ENCODE measurements at regions not wholly inside any gene's neighbourhood (a gene's known extent, or its start where the extent isn't known, plus 50 kb on each side); places are given as distances from the start of the nearest gene placed in this dataset.

DNA sequence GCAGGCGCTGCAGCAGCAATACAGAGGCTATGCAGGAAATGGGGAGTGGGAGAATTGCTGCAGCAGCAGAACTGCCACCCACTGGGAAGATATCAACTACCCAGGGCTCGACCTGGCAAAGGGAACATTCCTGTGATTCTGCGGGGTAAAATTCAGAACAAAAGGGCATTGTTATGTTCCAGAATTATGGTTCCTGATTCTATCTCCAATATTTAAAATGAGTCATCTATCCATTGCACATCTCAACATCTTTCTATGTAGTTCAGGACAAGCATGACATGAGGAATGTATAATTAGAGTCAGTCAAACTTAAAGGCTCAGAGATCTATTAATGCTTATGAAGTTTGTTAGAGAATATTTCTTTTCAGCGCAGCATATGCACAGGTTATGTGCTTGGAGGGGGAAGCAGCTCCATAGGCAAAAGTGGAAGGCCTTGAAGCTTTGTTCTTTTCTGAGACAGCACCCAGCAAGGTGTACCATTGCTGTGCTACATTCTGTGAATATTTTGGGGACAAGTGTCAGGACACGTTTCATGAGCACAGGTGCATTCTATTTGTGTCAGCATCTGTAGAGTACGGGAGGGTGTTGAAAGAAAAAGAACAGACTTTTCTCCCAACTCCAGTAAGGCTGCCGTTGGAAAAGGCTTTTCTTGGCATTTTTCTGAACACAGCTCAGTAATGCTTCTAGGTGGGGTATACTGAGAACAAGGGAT is 395.6 kb upstream of the MPDZ start:
- POLR2A ChIA-PET, result no interaction called here
- DNase-seq (ENCODE audit: extremely low spot score), result no peak
- TF ChIP-seq ZNF384 (IDR thresholded peaks at IDR 0.05) (no peak), CTBP1 (IDR thresholded peaks at IDR 0.05; ENCODE audit: borderline replicate concordance) (no peak), LEF1 (IDR thresholded peaks at IDR 0.05; ENCODE audit: borderline replicate concordance) (no peak), ARNT (IDR thresholded peaks at IDR 0.05) (no peak), HDGF (IDR thresholded peaks at IDR 0.05; ENCODE audit: borderline replicate concordance) (no peak), FOXA1 (IDR thresholded peaks at IDR 0.05) (no peak), BHLHE40 (IDR thresholded peaks at IDR 0.05; ENCODE audit: borderline replicate concordance) (no peak), FOXM1 (IDR thresholded peaks at IDR 0.05; ENCODE audit: borderline replicate concordance) (no peak), SUZ12 (IDR thresholded peaks at IDR 0.05) (no peak), L3MBTL2 (conservative IDR thresholded peaks at IDR 0.05) (no peak), FOXK2 (IDR thresholded peaks at IDR 0.05) (no peak), TARDBP (IDR thresholded peaks at IDR 0.05) (no peak), SP1 (IDR thresholded peaks at IDR 0.05) (no peak), ELF4 (IDR thresholded peaks at IDR 0.05) (no peak), NFRKB (IDR thresholded peaks at IDR 0.05) (no peak)
- TF ChIP-seq, protein P1, sequence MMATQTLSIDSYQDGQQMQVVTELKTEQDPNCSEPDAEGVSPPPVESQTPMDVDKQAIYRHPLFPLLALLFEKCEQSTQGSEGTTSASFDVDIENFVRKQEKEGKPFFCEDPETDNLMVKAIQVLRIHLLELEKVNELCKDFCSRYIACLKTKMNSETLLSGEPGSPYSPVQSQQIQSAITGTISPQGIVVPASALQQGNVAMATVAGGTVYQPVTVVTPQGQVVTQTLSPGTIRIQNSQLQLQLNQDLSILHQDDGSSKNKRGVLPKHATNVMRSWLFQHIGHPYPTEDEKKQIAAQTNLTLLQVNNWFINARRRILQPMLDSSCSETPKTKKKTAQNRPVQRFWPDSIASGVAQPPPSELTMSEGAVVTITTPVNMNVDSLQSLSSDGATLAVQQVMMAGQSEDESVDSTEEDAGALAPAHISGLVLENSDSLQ (IDR thresholded peaks at IDR 0.05), result no peak
- CTCF ChIA-PET, result no interaction called here

DNA sequence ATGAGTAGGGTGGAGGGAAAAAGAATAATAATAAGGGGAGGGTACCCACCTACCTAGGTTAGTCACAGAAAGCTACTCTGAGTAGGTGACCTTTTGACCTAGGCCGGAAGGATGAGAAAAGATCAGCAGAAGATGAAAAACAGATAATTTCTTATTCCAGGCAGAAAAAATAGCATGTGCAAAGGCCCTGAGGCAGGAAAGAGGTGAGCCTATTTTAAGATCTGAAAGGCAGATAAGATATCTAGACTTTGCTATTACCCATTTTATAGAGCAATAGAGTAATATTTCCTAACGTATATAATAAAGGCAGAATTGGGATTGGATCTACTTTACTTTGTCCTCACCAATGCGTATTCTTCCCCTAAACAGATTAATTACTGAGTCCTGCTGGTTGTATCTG is 393.9 kb upstream of the MPDZ start:
- TF ChIP-seq SUZ12 (IDR thresholded peaks at IDR 0.05) (no peak), L3MBTL2 (conservative IDR thresholded peaks at IDR 0.05) (no peak), ARNT (IDR thresholded peaks at IDR 0.05) (no peak), CTBP1 (IDR thresholded peaks at IDR 0.05; ENCODE audit: borderline replicate concordance) (no peak), LEF1 (IDR thresholded peaks at IDR 0.05; ENCODE audit: borderline replicate concordance) (no peak)
- TF ChIP-seq, protein P1 (IDR thresholded peaks at IDR 0.05), result no peak
- ChIA-PET CTCF (no interaction called here), POLR2A (no interaction called here)
- no peak for DNase-seq (ENCODE audit: extremely low spot score)

DNA sequence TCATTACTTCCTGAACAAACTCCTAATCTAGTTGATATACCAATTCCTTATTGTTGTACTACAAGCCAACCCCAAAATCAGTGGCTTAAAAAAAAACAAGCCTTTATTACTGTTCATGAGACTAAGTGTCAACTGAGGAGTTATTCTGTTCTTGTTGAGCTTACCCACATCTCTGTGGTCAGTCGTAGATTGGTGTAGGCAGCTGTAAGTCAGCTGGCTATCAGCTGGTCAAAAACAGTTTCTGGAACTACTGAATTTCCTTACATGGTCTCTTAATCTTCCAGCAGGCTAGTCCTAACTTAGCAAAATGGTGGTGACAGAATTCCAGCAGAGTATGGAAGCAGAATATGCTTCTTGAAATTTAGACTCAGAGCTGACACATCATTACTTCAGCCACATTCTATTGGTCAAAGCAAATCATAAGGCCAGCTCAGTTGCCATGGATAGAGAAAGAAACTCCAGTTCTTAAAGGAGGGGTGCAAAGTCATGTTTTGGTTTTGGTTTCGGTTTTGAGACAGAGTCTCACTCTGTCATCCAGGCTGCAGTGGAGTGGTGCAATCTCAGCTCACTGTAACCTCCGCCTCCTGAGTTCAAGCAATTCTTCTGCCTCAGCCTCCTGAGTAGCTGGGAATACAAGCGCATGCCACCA is 386.1 kb upstream of the MPDZ start:
- ChIA-PET CTCF (no interaction called here), POLR2A (no interaction called here)
- DNase-seq (ENCODE audit: extremely low spot score), result no peak
- TF ChIP-seq FOXM1 (IDR thresholded peaks at IDR 0.05; ENCODE audit: borderline replicate concordance), result no peak
- TF ChIP-seq FOXA1 (IDR thresholded peaks at IDR 0.05), result no peak
- no peak for TF ChIP-seq ZNF384 (IDR thresholded peaks at IDR 0.05)
- TF ChIP-seq SUZ12 (IDR thresholded peaks at IDR 0.05), result no peak
- TF ChIP-seq ELF4 (IDR thresholded peaks at IDR 0.05), result no peak
- no peak for TF ChIP-seq NFRKB (IDR thresholded peaks at IDR 0.05)
- no peak for TF ChIP-seq FOXK2 (IDR thresholded peaks at IDR 0.05)
- no peak for TF ChIP-seq TARDBP (IDR thresholded peaks at IDR 0.05)
- TF ChIP-seq CTBP1 (IDR thresholded peaks at IDR 0.05; ENCODE audit: borderline replicate concordance), result no peak
- TF ChIP-seq HDGF (IDR thresholded peaks at IDR 0.05; ENCODE audit: borderline replicate concordance), result no peak
- TF ChIP-seq BHLHE40 (IDR thresholded peaks at IDR 0.05; ENCODE audit: borderline replicate concordance), result no peak
- TF ChIP-seq ARNT (IDR thresholded peaks at IDR 0.05), result no peak
- no peak for TF ChIP-seq L3MBTL2 (conservative IDR thresholded peaks at IDR 0.05)
- no peak for TF ChIP-seq SP1 (IDR thresholded peaks at IDR 0.05)
- TF ChIP-seq, protein P1 (IDR thresholded peaks at IDR 0.05), result no peak

DNA sequence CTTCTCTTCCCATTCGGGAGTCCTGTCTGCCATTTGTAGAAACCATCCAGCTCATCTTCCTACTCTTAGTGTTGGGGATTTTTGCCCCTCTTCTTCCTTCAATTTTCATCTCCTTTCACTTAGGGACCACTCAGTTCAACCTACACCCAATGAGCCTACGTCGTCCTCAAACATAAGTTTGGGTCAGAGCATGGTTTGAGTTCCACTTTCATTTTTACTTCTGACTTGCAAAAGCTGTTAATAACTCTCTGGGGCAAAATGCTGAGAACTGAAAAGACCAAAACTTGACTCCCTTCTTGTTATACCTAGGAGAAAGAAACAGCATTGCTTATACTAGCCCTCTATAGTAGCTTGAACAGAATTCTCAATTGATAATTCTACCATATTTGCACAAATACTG is 381.5 kb upstream of the MPDZ start:
- TF ChIP-seq L3MBTL2 (conservative IDR thresholded peaks at IDR 0.05), result no peak
- no peak for TF ChIP-seq FOXK2 (IDR thresholded peaks at IDR 0.05)
- no peak for TF ChIP-seq ARNT (IDR thresholded peaks at IDR 0.05)
- TF ChIP-seq NFRKB (IDR thresholded peaks at IDR 0.05), result no peak
- TF ChIP-seq CTBP1 (IDR thresholded peaks at IDR 0.05; ENCODE audit: borderline replicate concordance), result no peak
- TF ChIP-seq ELF4 (IDR thresholded peaks at IDR 0.05), result no peak
- TF ChIP-seq BHLHE40 (IDR thresholded peaks at IDR 0.05; ENCODE audit: borderline replicate concordance), result no peak
- TF ChIP-seq, protein P1 (IDR thresholded peaks at IDR 0.05), result no peak
- TF ChIP-seq SP1 (IDR thresholded peaks at IDR 0.05), result no peak
- POLR2A ChIA-PET, result no interaction called here
- DNase-seq (ENCODE audit: extremely low spot score), result no peak
- CTCF ChIA-PET, result no interaction called here

DNA sequence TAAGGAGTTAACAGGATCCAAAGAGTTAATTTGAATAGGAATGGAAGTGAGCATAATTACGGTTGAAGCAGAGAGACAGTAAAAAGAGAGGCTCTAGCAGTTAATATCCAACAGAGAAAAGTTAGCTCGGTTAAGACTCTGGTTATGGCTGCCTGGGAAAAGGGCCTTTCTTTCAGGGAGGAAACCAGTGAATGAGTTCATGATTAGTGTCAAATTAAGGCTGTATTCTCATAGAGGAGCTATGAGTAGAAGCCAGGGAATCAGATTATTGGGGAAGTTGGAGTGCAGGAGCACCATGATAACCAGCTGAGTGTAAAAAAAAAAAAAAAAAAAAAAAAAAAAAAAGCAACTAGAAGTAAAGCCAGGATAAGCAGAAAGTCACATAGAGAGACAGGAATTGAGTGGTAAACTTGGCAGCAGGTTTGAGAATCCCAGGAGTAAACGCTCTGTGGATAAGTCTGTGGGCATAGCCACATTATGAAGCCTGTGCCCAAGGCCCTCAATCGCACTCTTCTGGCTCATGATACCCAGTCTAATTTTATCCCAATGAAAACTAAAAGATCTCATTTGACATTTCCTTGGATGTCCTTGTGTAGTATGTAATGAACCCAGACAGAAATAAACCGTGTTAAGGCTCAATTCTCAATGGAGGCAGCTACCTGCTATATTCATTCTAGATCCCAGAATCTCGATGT is 372.6 kb upstream of the MPDZ start:
- TF ChIP-seq ARNT (IDR thresholded peaks at IDR 0.05) (no peak), FOXK2 (IDR thresholded peaks at IDR 0.05) (no peak), ELF4 (IDR thresholded peaks at IDR 0.05) (no peak)
- TF ChIP-seq, protein P1 (IDR thresholded peaks at IDR 0.05), result no peak
- ChIA-PET POLR2A (no interaction called here), CTCF (interaction anchor here (0.7 kb wide), 1 partner anchor 1202 kb away, joined by 3 read pairs; no protein-coding TSS in a partner anchor)
- no peak for DNase-seq (ENCODE audit: extremely low spot score)

Measured in HEK293T (cell line).